HepG2 (cell line): ENCODE measurements at regions not wholly inside any gene's neighbourhood (a gene's known extent, or its start where the extent isn't known, plus 50 kb on each side); places are given as distances from the start of the nearest gene placed in this dataset.

Experiments
- ATAC-seq: fragments of 200-7000 bp; cut with Tn5 transposase; 3 replicates; pipeline ENCODE4 v1.9.1; 2020; ENCODE audit warnings: mild to moderate bottlenecking, moderate library complexity
- BruUV-seq: library from RNA; stranded (reverse); fragments of 400-500 nt; replicated peaks from 2 replicates; lab custom pipeline; 2021; lab: Mats Ljungman, UMichigan
- CTCF ChIA-PET: fragments of 300-600 bp; formaldehyde crosslinking; extraction: SDS; loops from one replicate; lab custom pipeline; 2021; ENCODE audit warnings: low total read pairs, inconsistent platforms, low intra/inter-chr PET ratio; lab: Yijun Ruan, JAX
- POLR2A ChIA-PET: fragments of 350-600 bp; sonication (Branson Sonifier 250); formaldehyde crosslinking; loops from one replicate; lab custom pipeline; 2020; ENCODE audit warnings: antibody characterized with exemption, inconsistent platforms; lab: Yijun Ruan, JAX
- DNase-seq: peaks from one replicate; pipeline ENCODE4 v3.0.0-alpha.2; 2015; ENCODE audit warnings: low spot score
- FAIRE-seq: peaks from 3 replicates; lab custom pipeline; 2011; peaks lifted over from hg19 to GRCh38; lab: Jason Lieb, UNC
- H2AFZ ChIP-seq: one replicate; pipeline ENCODE4 v1.6.1; 2011; ENCODE audit warnings: low read length, inconsistent platforms
- H3K27ac ChIP-seq: fragments of 300-600 bp; 3 replicates; pipeline ENCODE4 v1.8.0; 2011; ENCODE audit warnings: mixed run types, mild to moderate bottlenecking, mixed read lengths, low read length, inconsistent platforms; ENCODE audit not compliant: insufficient read depth; ENCODE audit errors: extremely low read length
- H3K27me3 ChIP-seq, 2 experiments: fragments of 200-600 bp in 1 of 2; 2 replicates in 1 of 2; 3 replicates in 1 of 2; pipeline versions ENCODE4 v1.6.0 to v1.8.0; 2011; ENCODE audit warnings: low read length in 2 of 2, mild to moderate bottlenecking in 2 of 2, moderate library complexity in 2 of 2, inconsistent platforms in 1 of 2; ENCODE audit not compliant: insufficient read depth in 2 of 2, control insufficient read depth in 1 of 2
- H3K36me3 ChIP-seq, 2 experiments: fragments of 200-600 bp in 1 of 2; replicated peaks in 1 of 2; 2 replicates in 1 of 2; 3 replicates in 1 of 2; pipeline versions ENCODE4 v1.5.1 to v1.8.0; 2011; ENCODE audit warnings: low read length in 2 of 2, inconsistent platforms in 1 of 2; ENCODE audit not compliant: insufficient read depth in 2 of 2, control insufficient read depth in 1 of 2
- H3K4me1 ChIP-seq: 2 replicates; pipeline ENCODE4 v1.5.1; 2012; ENCODE audit warnings: low read length, inconsistent platforms; ENCODE audit not compliant: insufficient read depth
- H3K4me2 ChIP-seq: 2 replicates; pipeline ENCODE4 v1.6.0; 2011; ENCODE audit warnings: low read depth, low read length, inconsistent platforms
- H3K4me3 ChIP-seq, 3 experiments: fragments of 200-600 bp in 1 of 3; sonication (generic), shearing (Covaris generic) in 1 of 3; replicated peaks in 1 of 3; 2 replicates each; pipeline ENCODE4 v1.5.1; 2011 to 2016; ENCODE audit warnings: low read length in 3 of 3, inconsistent platforms in 2 of 3, low read depth in 2 of 3, mild to moderate bottlenecking in 2 of 3, control low read depth in 1 of 3, mixed read lengths in 1 of 3; ENCODE audit not compliant: insufficient read depth in 1 of 3
- H3K79me2 ChIP-seq: one replicate; pipeline ENCODE4 v1.6.1; 2011; ENCODE audit warnings: low read length, inconsistent platforms; ENCODE audit not compliant: insufficient read depth
- H3K9ac ChIP-seq: 2 replicates; pipeline ENCODE4 v1.6.0; 2011; ENCODE audit warnings: mild to moderate bottlenecking, low read depth, low read length, inconsistent platforms; ENCODE audit not compliant: insufficient read depth
- H3K9me3 ChIP-seq: 2 replicates; pipeline ENCODE4 v1.5.1; 2012; ENCODE audit warnings: mild to moderate bottlenecking, low read length
- H4K20me1 ChIP-seq: 2 replicates; pipeline ENCODE4 v1.6.0; 2011; ENCODE audit warnings: inconsistent platforms, mild to moderate bottlenecking, low read length, moderate library complexity; ENCODE audit not compliant: insufficient read depth
- ISL2 ChIP-seq: sonication (generic); formaldehyde crosslinking; IDR thresholded peaks from 2 replicates; pipeline ENCODE4 v1.5.0; 2020; ENCODE audit warnings: missing genetic modification reagents
- MAFG ChIP-seq: sonication (generic); formaldehyde crosslinking; IDR thresholded peaks from 2 replicates; pipeline ENCODE4 v1.5.1; 2020; ENCODE audit warnings: mild to moderate bottlenecking, missing genetic modification reagents
- MBD4 ChIP-seq: IDR thresholded peaks from 2 replicates; pipeline ENCODE4 v1.6.1; 2012; ENCODE audit warnings: low read length, inconsistent platforms, borderline replicate concordance
- PRDM4 ChIP-seq: sonication (generic); formaldehyde crosslinking; IDR thresholded peaks from 2 replicates; pipeline ENCODE4 v1.9.0; 2021; ENCODE audit warnings: missing genetic modification reagents, borderline replicate concordance
- RXRB ChIP-seq: IDR thresholded peaks from 2 replicates; pipeline ENCODE4 v1.6.1; 2016; ENCODE audit warnings: borderline replicate concordance, missing genetic modification reagents, missing compliant biosample characterization
- SMAD9 ChIP-seq: sonication (generic); formaldehyde crosslinking; IDR thresholded peaks from 2 replicates; pipeline ENCODE4 v1.5.1; 2020; ENCODE audit warnings: mild to moderate bottlenecking, missing genetic modification reagents
- SP140L ChIP-seq: sonication (generic); formaldehyde crosslinking; IDR thresholded peaks from 2 replicates; pipeline ENCODE4 v1.4.0; 2020; ENCODE audit warnings: missing genetic modification reagents, borderline replicate concordance
- TFDP1 ChIP-seq: IDR thresholded peaks from 2 replicates; pipeline ENCODE4 v1.6.1; 2016; ENCODE audit warnings: missing compliant biosample characterization, missing genetic modification reagents, borderline replicate concordance
- THAP8 ChIP-seq: sonication (generic); formaldehyde crosslinking; IDR thresholded peaks from 2 replicates; pipeline ENCODE4 v1.5.1; 2020; ENCODE audit warnings: missing genetic modification reagents, mild to moderate bottlenecking, borderline replicate concordance
- ZFP36 ChIP-seq: fragments of 150-350 bp; IDR thresholded peaks from 2 replicates; pipeline ENCODE4 v1.6.1; 2018; ENCODE audit warnings: borderline replicate concordance, low read length, low read depth; ENCODE audit not compliant: partially characterized antibody
- ZNF205 ChIP-seq: IDR thresholded peaks from 2 replicates; pipeline ENCODE4 v1.6.1; 2018; ENCODE audit warnings: missing biosample characterization, missing genetic modification reagents
- ZNF615 ChIP-seq: sonication (generic); formaldehyde crosslinking; IDR thresholded peaks from 2 replicates; pipeline ENCODE4 v1.5.0; 2020; ENCODE audit warnings: mild to moderate bottlenecking, missing genetic modification reagents, borderline replicate concordance
- ZNF768 ChIP-seq: sonication (generic); formaldehyde crosslinking; IDR thresholded peaks from 2 replicates; pipeline ENCODE4 v1.4.0; 2020; ENCODE audit warnings: missing genetic modification reagents
- ZNF777 ChIP-seq: sonication (generic); formaldehyde crosslinking; IDR thresholded peaks from 2 replicates; pipeline ENCODE4 v1.4.0; 2020; ENCODE audit warnings: missing genetic modification reagents
- ZSCAN29 ChIP-seq: sonication (generic); formaldehyde crosslinking; conservative IDR thresholded peaks from 2 replicates; pipeline ENCODE4 v1.4.0; 2020; ENCODE audit warnings: mild to moderate bottlenecking, missing genetic modification reagents
- WGBS: methylation state at CpG from one replicate; pipeline ENCODE4 v1.1.6; 2017; ENCODE audit warnings: low lambda C conversion rate; 5-methylcytosine and 5-hydroxymethylcytosine counted together
- in situ Hi-C: cut with HindIII; loops from 2 replicates; pipeline ENCODE4 v1.10.0; 2017; ENCODE audit warnings: low pct_unique_long_range_greater_than_20kb; ENCODE audit not compliant: extremely low pct_ligation_motif_present
- intact Hi-C: fragments of 100-400 bp; cut with micrococcal nuclease; formaldehyde crosslinking; loops from one replicate; pipeline ENCODE4 v1.10.0; 2022; ENCODE audit not compliant: unreplicated experiment

GRCh38 chr9:73845539-73845938 is 651.6 kb upstream of the RORB start:
- in situ Hi-C loops (no loop called here), intact Hi-C loops (no loop called here)
- no peak for FAIRE-seq
- ChIA-PET CTCF (no interaction called here), POLR2A (no interaction called here)
- no peak overlapping the region for H3K27ac ChIP-seq
- no peak overlapping the region for H2AFZ ChIP-seq
- H3K36me3 ChIP-seq = no peaks in the 10 kb centered on the region
- H3K4me1 ChIP-seq = no peaks in the 10 kb centered on the region
- BruUV-seq = no TSS peak
- H3K9me3 ChIP-seq = no peaks in the 10 kb centered on the region
- no peak overlapping the region for H3K4me3 ChIP-seq
- no peak for ATAC-seq
- no peaks in the 10 kb centered on the region for H3K27me3 ChIP-seq
- H3K79me2 ChIP-seq = no peaks in the 10 kb centered on the region
- no peaks in the 10 kb centered on the region for H4K20me1 ChIP-seq
- DNase-seq = no peak
- 44% methylated on average over 2 of the region's 2 CpGs for WGBS
- H3K4me2 ChIP-seq = no peak overlapping the region
- no peak overlapping the region for H3K9ac ChIP-seq
- TF ChIP-seq ZNF777 (CRISPR knock-in tag) (no peak), TFDP1 (no peak), RXRB (no peak), ZNF615 (CRISPR knock-in tag) (no peak), ZNF205 (CRISPR knock-in tag) (no peak), ZSCAN29 (CRISPR knock-in tag) (no peak), MAFG (no peak), MBD4 (no peak), ISL2 (CRISPR knock-in tag) (no peak), PRDM4 (no peak), THAP8 (CRISPR knock-in tag) (no peak), ZNF768 (no peak), ZFP36 (no peak), SMAD9 (CRISPR knock-in tag) (no peak), SP140L (CRISPR knock-in tag) (no peak)
